ENCODE measurements at regions not wholly inside any gene's neighbourhood (a gene's known extent, or its start where the extent isn't known, plus 50 kb on each side); places are given as distances from the start of the nearest gene placed in this dataset.

GRCh38 chr4:187312299-187312698 lies 588.6 kb upstream of the FAT1 start (continued):
- no peak for TF ChIP-seq ZNF207 (IDR thresholded peaks at IDR 0.05; ENCODE audit: borderline replicate concordance)

DNA sequence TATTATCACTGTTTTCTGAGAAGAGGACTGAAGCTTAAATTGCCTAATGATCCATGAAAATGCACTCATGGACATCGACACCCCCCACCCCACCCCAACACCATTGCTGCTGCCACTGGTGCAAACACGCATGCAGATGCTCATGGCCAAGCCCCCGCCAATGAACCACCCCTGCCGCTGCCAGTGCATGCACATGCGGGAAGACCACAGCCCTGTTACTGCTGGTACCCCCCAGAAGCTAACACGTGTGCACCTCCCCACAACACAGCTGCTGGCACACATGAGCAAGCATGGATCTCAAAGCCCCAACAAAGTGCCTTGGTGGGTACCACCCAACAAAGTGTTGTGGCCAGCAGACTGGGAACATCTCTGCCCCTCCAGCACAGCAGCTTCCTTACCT lies 594.1 kb upstream of the FAT1 start:
- H4K20me1 ChIP-seq (ENCODE audit: insufficient read depth, low read length): no peaks in the 10 kb centered on the region
- no peak overlapping the region for H2AFZ ChIP-seq (ENCODE audit: low read length)
- 20% methylated on average over 6 of the region's 6 CpGs for WGBS (ENCODE audit: low lambda C conversion rate)
- CTCF ChIA-PET (ENCODE audit: low intra/inter-chr PET ratio, low total read pairs): no interaction called here
- no peak for ATAC-seq
- no peaks in the 10 kb centered on the region for H3K27me3 ChIP-seq (ENCODE audit: control insufficient read depth in 1 of 2, insufficient read depth in 2 of 2, low read length in 2 of 2)
- H3K79me2 ChIP-seq (ENCODE audit: insufficient read depth, low read length): no peaks in the 10 kb centered on the region
- POLR2A ChIA-PET: no interaction called here
- H3K4me2 ChIP-seq (ENCODE audit: low read depth, low read length): no peak overlapping the region
- no peaks in the 10 kb centered on the region for H3K9me3 ChIP-seq (ENCODE audit: low read length)
- TF ChIP-seq ZNF768 (CRISPR knock-in tag; IDR thresholded peaks at IDR 0.05) (no peak), MLLT10 (CRISPR knock-in tag; IDR thresholded peaks at IDR 0.05) (no peak), ZFP37 (CRISPR knock-in tag; IDR thresholded peaks at IDR 0.05; ENCODE audit: borderline replicate concordance) (no peak), PAXIP1 (CRISPR knock-in tag; conservative IDR thresholded peaks at IDR 0.05) (no peak), TCF7L2 (IDR thresholded peaks at IDR 0.05; ENCODE audit: low read depth, low read length) (no peak), ZNF326 (CRISPR knock-in tag; IDR thresholded peaks at IDR 0.05; ENCODE audit: borderline replicate concordance) (no peak), ZNF670 (CRISPR knock-in tag; IDR thresholded peaks at IDR 0.05; ENCODE audit: borderline replicate concordance) (no peak), ZNF292 (CRISPR knock-in tag; IDR thresholded peaks at IDR 0.05; ENCODE audit: borderline replicate concordance, low read depth) (no peak), STAT5B (CRISPR knock-in tag; IDR thresholded peaks at IDR 0.05) (no peak), ZNF552 (CRISPR knock-in tag; IDR thresholded peaks at IDR 0.05; ENCODE audit: borderline replicate concordance) (no peak), ZNF720 (CRISPR knock-in tag; IDR thresholded peaks at IDR 0.05) (no peak)
- TF ChIP-seq, protein P1, sequence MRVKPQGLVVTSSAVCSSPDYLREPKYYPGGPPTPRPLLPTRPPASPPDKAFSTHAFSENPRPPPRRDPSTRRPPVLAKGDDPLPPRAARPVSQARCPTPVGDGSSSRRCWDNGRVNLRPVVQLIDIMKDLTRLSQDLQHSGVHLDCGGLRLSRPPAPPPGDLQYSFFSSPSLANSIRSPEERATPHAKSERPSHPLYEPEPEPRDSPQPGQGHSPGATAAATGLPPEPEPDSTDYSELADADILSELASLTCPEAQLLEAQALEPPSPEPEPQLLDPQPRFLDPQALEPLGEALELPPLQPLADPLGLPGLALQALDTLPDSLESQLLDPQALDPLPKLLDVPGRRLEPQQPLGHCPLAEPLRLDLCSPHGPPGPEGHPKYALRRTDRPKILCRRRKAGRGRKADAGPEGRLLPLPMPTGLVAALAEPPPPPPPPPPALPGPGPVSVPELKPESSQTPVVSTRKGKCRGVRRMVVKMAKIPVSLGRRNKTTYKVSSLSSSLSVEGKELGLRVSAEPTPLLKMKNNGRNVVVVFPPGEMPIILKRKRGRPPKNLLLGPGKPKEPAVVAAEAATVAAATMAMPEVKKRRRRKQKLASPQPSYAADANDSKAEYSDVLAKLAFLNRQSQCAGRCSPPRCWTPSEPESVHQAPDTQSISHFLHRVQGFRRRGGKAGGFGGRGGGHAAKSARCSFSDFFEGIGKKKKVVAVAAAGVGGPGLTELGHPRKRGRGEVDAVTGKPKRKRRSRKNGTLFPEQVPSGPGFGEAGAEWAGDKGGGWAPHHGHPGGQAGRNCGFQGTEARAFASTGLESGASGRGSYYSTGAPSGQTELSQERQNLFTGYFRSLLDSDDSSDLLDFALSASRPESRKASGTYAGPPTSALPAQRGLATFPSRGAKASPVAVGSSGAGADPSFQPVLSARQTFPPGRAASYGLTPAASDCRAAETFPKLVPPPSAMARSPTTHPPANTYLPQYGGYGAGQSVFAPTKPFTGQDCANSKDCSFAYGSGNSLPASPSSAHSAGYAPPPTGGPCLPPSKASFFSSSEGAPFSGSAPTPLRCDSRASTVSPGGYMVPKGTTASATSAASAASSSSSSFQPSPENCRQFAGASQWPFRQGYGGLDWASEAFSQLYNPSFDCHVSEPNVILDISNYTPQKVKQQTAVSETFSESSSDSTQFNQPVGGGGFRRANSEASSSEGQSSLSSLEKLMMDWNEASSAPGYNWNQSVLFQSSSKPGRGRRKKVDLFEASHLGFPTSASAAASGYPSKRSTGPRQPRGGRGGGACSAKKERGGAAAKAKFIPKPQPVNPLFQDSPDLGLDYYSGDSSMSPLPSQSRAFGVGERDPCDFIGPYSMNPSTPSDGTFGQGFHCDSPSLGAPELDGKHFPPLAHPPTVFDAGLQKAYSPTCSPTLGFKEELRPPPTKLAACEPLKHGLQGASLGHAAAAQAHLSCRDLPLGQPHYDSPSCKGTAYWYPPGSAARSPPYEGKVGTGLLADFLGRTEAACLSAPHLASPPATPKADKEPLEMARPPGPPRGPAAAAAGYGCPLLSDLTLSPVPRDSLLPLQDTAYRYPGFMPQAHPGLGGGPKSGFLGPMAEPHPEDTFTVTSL (CRISPR knock-in tag; IDR thresholded peaks at IDR 0.05; ENCODE audit: borderline replicate concordance): no peak
- FAIRE-seq: no peak
- in situ Hi-C loops (cut with HindIII; ENCODE audit: extremely low pct_ligation_motif_present, low pct_unique_long_range_greater_than_20kb) (no loop called here), intact Hi-C loops (cut with micrococcal nuclease; ENCODE audit: unreplicated experiment) (no loop called here)
- no peaks in the 10 kb centered on the region for H3K4me1 ChIP-seq (ENCODE audit: insufficient read depth, low read length)
- H3K27ac ChIP-seq (ENCODE audit: extremely low read length, insufficient read depth, low read length): no peak overlapping the region
- H3K36me3 ChIP-seq (replicated peaks in 1 of 2; ENCODE audit: control insufficient read depth in 1 of 2, insufficient read depth in 2 of 2, low read length in 2 of 2): no peaks in the 10 kb centered on the region
- DNase-seq (ENCODE audit: low spot score): no peak
- H3K9ac ChIP-seq (ENCODE audit: insufficient read depth, low read depth, low read length): no peak overlapping the region
- no TSS peak for BruUV-seq (replicated peaks)
- no peak overlapping the region for H3K4me3 ChIP-seq (replicated peaks in 1 of 3; ENCODE audit: insufficient read depth in 1 of 3, low read depth in 2 of 3, low read length in 3 of 3)
